ENCODE measurements at regions not wholly inside any gene's neighbourhood (a gene's known extent, or its start where the extent isn't known, plus 50 kb on each side); places are given as distances from the start of the nearest gene placed in this dataset.
"Not testable (repeated sequence)": the region's sequence is repeated elsewhere in the genome, so short reads cannot be mapped to it uniquely, and the experiment has no call there.

DNA sequence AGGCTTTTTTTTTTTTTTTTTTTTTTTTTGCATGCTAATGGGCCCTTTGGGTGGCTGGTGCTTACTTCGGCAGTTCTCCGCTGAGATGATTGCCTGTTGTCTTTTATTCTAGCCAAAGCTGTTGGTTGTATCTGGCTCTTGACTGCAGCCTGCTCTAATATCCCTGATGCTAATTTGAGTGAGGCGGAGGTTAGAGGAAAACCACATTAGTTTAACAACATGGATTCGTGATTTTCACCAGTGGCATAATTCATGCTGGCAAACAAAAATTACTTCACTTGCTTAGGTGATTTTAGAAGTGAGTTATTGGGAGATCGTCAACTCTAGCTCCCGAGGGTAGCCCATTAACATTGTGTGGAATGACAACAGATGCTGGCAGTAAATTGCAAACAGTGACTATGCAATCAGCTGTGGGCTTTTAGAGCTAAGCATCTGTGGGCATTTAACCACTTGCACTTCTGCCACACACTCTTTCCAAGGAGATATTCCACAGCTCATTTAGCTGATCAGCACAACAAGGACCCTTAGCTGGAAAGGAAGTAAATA lies 97.6 kb upstream of the ZDHHC17 start:
- DNase-seq (ENCODE audit: low spot score): no peak
- TF ChIP-seq, protein P1, sequence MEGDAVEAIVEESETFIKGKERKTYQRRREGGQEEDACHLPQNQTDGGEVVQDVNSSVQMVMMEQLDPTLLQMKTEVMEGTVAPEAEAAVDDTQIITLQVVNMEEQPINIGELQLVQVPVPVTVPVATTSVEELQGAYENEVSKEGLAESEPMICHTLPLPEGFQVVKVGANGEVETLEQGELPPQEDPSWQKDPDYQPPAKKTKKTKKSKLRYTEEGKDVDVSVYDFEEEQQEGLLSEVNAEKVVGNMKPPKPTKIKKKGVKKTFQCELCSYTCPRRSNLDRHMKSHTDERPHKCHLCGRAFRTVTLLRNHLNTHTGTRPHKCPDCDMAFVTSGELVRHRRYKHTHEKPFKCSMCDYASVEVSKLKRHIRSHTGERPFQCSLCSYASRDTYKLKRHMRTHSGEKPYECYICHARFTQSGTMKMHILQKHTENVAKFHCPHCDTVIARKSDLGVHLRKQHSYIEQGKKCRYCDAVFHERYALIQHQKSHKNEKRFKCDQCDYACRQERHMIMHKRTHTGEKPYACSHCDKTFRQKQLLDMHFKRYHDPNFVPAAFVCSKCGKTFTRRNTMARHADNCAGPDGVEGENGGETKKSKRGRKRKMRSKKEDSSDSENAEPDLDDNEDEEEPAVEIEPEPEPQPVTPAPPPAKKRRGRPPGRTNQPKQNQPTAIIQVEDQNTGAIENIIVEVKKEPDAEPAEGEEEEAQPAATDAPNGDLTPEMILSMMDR (IDR thresholded peaks at IDR 0.05; ENCODE audit: borderline replicate concordance, control extremely low read depth, extremely low read depth, insufficient read depth, missing control alignments): no peak
- in situ Hi-C loops (cut with MboI; ENCODE audit: low sequenced_read_pairs, unreplicated experiment): no loop called here

DNA sequence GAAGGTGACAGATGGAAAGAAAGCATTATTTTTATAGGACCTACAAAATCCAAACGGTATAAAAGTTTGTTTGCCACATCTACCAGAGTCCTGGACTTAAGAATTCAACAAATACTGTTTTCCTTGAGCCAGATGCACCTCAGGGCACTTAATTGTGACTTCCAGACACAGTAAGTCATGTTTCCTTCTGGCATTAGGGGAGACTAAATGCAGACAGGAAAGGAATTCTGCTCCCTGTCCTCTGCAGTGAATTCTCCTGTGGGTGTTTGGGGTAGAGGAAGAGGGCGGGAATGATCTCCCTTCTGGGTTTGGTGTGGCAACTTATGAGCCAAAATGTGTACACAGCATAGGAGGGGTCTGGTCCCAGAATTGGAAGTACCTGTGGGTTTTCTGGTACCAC lies 93.9 kb upstream of the ZDHHC17 start:
- in situ Hi-C loops (cut with MboI; ENCODE audit: low sequenced_read_pairs, unreplicated experiment): no loop called here
- DNase-seq (ENCODE audit: low spot score): no peak
- TF ChIP-seq, protein P1 (IDR thresholded peaks at IDR 0.05; ENCODE audit: borderline replicate concordance, control extremely low read depth, extremely low read depth, insufficient read depth, missing control alignments): no peak

DNA sequence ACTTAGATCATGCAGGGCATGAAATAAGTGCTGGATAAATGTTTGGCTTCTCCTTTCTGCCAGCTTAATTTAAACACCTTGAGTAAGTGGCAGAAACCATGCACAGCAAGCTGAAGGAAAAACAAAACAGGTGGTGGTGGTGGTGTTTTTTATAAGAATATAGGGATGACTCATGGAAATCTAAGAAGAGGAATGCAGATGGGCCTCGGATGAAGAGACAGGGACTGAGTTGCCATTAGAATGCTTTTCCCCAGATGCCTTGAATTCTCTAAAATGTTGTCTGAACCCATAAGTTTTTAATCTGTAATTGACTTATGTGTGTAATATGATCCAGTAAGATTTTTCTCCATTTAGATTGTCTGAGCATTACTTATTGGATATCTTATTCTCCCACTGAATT lies 93.1 kb upstream of the ZDHHC17 start:
- in situ Hi-C loops (cut with MboI; ENCODE audit: low sequenced_read_pairs, unreplicated experiment): no loop called here
- TF ChIP-seq, protein P1 (IDR thresholded peaks at IDR 0.05; ENCODE audit: borderline replicate concordance, control extremely low read depth, extremely low read depth, insufficient read depth, missing control alignments): no peak
- no peak for DNase-seq (ENCODE audit: low spot score)

DNA sequence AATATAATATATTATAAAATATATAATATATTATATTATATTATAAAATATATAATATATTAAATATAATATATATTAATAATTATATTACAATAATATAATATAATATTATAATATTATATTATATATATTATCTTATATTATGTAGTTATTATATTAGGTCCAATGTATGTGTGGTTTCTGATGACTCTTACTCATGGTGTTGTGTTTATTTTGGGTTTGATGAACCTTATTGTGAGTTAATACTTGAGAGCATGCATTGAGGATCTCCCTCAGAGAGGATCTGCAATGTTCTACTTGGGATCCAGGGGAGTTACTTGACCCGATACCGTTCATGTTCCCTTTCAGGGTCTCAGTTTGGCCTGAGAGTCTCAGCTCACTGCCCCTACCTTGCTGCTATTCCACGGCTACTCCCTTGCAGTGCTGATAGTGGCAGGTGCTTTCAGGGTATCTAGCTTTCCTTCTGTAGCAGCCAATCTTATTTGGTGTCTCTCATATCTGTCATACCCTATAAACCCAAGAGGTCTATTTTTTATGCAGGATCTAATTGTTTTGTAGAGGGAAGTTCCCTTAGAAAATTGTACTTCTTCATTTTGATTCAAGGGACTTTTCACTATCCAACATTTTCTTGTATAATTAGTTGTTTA lies 89.1 kb upstream of the ZDHHC17 start:
- TF ChIP-seq, protein P1 (IDR thresholded peaks at IDR 0.05; ENCODE audit: borderline replicate concordance, control extremely low read depth, extremely low read depth, insufficient read depth, missing control alignments): no peak
- in situ Hi-C loops (cut with MboI; ENCODE audit: low sequenced_read_pairs, unreplicated experiment): no loop called here
- no peak for DNase-seq (ENCODE audit: low spot score)

DNA sequence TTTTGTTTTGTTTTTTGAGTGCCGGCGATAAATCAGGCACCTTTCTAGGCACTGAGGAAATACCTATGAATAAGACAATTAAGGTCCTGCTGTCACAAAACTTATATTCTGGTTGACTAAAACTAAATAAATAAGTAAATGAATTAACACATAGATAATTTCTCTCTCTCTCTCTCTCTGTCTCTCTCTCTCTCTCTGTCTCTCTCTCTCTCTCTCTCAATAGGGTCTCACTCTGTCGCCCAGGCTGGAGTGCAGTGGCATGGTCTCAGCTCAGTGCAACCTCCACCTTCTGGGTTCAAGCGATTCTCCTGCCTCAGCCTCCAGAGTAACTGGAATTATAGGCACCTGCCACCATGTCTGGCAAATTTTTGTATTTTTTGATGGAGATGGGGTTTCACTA lies 87.7 kb upstream of the ZDHHC17 start:
- in situ Hi-C loops (cut with MboI; ENCODE audit: low sequenced_read_pairs, unreplicated experiment); DNase-seq (ENCODE audit: low spot score): not testable (repeated sequence)

DNA sequence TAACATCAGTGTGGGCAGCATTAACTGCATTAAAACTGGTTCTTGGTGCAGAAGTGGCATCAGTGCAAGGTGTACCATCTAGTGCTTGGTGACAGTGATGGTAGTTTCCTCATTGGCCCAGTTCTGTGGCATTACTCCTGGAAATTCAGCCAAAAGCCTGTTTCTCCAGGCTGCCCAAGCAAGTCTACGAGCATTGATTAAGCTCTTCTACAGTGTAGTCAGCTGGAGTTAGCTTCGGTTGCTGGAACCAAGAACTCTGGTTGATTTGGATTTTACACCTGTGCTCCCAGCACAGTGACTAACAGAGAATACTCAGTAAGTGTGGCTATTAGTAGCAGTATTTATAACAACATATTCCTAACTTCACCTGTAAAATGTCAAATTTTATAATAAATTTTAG lies 84.9 kb upstream of the ZDHHC17 start:
- in situ Hi-C loops (cut with MboI; ENCODE audit: low sequenced_read_pairs, unreplicated experiment): no loop called here
- no peak for DNase-seq (ENCODE audit: low spot score)
- TF ChIP-seq, protein P1 (IDR thresholded peaks at IDR 0.05; ENCODE audit: borderline replicate concordance, control extremely low read depth, extremely low read depth, insufficient read depth, missing control alignments): no peak

DNA sequence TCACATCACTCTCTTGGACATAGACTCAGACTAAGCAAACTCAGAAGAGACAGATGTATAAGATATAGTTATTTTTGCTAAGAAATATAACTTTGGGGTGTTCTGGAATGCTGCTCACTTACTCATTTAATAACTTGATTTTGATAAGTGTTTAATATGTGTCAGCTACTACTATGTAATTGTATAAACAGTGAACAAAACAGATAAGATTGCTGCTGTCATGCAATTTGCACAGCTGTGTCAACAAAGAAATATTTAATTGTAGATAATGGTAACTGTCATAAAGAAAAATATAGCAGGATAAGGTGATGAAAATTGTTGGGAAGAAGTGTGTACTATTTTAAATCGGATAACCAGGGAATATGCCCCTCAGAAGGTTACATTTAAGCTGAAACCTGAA lies 84.1 kb upstream of the ZDHHC17 start:
- in situ Hi-C loops (cut with MboI; ENCODE audit: low sequenced_read_pairs, unreplicated experiment): no loop called here
- DNase-seq (ENCODE audit: low spot score): no peak
- TF ChIP-seq, protein P1 (IDR thresholded peaks at IDR 0.05; ENCODE audit: borderline replicate concordance, control extremely low read depth, extremely low read depth, insufficient read depth, missing control alignments): no peak
